ENCODE measurements at regions not wholly inside any gene's neighbourhood (a gene's known extent, or its start where the extent isn't known, plus 50 kb on each side); places are given as distances from the start of the nearest gene placed in this dataset.
A peak's percentile ranks its signal among the peaks of the same experiment; 100 is the strongest.

- DNase-seq (ENCODE audit: low read depth) = no peak
Observed at GRCh38 chr9:86836266-86836665, 111.0 kb downstream of the GAS1 start.

DNA sequence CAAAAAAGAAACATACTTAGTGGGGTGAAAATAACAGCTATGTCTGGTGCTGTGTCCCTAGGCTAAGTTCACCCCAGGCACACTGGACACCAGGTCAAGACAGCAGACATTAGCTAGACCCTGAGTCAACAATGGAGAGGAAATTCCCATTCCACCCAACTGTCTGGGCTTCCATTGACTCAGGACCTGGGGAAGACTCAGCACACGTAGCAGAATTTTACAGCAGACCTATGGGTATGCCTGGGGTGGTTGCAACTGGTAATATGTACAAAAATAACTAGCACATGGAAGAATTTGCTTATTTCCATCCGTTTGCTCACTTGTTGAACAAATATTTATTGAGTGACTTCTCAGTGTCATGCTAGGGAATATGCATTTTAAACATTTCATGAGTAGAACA lies 117.0 kb downstream of the GAS1 start:
- DNase-seq (ENCODE audit: low read depth) = no peak

GRCh38 chr9:86829496-86830046 lies 117.7 kb downstream of the GAS1 start:
- DNase-seq (ENCODE audit: low read depth) = no peak

- DNase-seq (ENCODE audit: low read depth) = no peak
Observed at GRCh38 chr9:86828631-86829030, 118.7 kb downstream of the GAS1 start.

GRCh38 chr9:86827893-86828292 lies 119.4 kb downstream of the GAS1 start:
- no peak for DNase-seq (ENCODE audit: low read depth)

DNA sequence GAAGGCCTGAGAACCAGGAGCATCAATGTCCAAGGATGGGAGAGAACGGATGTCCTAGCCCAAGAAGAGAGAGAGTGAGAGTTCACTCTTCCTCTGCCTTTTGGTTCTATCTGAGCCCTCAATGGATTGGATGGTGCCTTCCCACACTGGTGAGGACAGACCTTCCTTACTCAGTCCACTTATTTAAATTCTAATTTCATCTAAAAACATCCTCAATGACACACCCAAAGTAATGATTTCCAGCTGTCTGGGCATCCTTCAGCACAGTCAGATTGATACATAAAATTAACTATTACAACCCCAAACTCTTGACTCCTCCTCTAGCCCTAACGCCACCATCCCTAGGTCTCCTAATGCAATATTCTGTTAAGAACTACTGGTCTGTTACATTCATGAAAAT lies 122.0 kb downstream of the GAS1 start:
- no peak for DNase-seq (ENCODE audit: low read depth)

- DNase-seq (ENCODE audit: low read depth) = no peak
Observed at GRCh38 chr9:86822006-86822801, 125.1 kb downstream of the GAS1 start.

- peak; percentile 26 for DNase-seq (ENCODE audit: low read depth)
Observed at GRCh38 chr9:86821006-86821845, 126.1 kb downstream of the GAS1 start.

DNA sequence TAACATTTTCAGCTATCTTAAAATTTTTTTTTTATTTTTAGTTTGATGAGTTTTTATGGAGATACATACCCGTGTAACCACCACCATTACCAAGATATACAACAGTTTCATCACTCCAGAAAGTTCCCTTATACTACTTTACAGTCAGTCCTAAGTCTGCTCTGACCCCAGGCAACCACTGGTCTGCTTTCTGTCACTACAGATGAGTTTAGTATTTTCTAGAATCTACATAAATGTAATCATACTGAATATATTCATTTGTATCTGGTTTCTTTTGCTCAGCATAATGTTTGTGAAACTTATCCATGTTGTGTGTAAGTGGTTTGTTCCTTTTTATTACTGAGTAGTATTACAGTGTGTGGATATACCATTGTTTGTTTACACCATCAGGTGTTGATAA lies 127.8 kb downstream of the GAS1 start:
- DNase-seq (ENCODE audit: low read depth) = no peak

DNA sequence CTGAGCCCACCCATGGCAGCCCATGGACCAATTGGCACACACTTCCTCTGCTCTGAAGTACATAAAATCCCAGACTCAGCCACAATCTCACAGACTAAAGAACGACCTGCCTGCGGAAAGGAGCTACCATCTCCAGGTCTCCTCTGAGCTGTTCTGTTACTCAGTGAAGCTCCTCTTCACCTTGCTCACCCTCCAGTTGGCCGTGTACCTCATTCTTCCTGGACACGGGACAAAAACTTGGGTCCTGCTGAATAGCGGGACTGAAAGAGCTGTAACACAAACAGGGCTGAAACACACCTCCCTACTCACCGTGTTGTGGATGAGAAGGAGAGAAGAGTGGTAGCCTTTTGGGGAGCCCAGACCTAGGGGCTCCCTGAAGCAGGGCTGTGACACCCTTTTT lies 128.7 kb downstream of the GAS1 start:
- DNase-seq (ENCODE audit: low read depth) = no peak

DNA sequence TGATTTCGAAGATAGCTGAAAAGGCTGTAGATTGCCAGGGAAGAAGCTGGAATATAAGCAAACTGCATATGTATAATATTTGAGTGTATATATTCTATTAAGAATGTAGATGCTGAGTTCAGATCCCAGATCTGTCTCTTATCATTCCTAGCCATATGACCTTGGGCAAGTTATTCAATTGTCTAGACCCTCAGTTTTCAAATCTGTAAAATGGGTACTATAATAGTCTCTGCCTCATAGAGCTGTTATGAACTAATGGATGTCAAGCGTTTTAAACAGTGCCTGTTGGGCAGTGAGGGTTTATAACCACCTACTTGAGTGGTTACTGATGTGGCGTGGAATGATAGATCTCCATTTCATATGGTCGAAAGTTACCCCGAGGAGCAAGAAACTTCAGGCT lies 130.4 kb downstream of the GAS1 start:
- no peak for DNase-seq (ENCODE audit: low read depth)

- no peak for DNase-seq (ENCODE audit: low read depth)
Observed at GRCh38 chr9:86816366-86816765, 130.9 kb downstream of the GAS1 start.

DNA sequence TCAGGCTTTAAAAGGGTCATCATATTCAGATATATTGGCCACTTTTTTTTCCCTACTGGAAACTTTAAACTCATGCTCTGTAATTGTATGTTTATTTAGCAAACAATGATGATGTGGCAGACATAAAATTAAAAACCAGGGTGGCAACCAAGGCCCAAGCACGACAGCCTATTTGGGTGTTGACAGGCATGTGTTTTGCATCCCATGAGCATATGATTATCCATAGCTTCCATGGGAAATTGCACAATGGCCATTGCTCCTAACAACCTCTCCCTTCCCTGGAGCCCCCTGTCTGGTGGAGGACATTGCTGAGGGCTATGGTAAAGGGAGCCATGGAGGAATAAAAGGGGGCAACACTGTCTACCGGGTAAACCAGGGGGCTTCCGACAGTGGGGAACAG lies 134.7 kb downstream of the GAS1 start:
- no peak for DNase-seq (ENCODE audit: low read depth)

- no peak for DNase-seq (ENCODE audit: low read depth)
Observed at GRCh38 chr9:86809759-86810367, 137.4 kb downstream of the GAS1 start.

DNA sequence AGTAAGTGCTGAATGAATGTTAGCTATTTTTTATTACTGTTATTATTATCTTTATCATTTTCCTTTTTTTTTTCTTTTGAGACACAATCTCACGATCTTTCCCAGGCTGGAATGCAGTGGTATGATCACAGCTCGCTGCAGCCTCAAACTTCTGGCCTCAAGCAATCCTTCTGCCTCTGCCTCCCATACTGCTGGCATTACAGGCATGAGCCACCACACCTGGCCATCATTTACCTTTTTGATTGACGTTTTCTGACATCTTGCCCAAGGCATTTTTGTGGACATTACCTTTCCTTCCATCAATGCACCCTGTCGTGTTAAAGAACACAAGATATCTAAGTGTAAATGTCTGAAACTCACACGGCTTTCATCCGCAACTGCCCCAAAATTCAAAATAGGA lies 138.2 kb downstream of the GAS1 start:
- no peak for DNase-seq (ENCODE audit: low read depth)

DNA sequence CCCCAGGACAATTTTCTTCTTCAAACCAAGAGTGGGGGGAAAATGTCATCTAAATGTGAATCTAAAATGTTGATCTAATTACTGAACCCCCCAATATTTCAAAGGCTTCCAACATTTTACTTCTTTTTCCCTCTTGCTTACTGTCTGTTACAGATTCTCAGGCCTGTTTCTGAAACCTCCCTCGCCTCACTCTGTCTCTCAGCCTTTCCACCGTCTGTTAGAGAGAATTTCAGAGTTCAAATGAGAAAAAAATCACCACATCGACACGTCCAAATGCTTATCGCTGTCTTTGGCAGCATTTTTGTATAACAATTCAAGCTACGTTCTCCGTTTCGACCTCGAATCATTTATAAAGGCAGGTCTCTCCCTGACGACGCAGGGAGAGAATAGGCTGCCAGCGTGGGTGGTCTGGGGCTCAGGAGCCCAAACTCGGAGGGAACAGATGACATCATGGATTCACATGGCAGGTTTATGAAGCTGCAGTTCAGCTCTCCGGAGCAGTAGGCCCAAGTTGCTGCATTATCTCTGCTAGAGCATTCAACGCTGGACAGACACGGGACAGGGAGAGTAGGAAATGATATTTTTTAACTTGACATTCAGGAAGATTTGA lies 139.8 kb downstream of the GAS1 start:
- no peak for DNase-seq (ENCODE audit: low read depth)

DNA sequence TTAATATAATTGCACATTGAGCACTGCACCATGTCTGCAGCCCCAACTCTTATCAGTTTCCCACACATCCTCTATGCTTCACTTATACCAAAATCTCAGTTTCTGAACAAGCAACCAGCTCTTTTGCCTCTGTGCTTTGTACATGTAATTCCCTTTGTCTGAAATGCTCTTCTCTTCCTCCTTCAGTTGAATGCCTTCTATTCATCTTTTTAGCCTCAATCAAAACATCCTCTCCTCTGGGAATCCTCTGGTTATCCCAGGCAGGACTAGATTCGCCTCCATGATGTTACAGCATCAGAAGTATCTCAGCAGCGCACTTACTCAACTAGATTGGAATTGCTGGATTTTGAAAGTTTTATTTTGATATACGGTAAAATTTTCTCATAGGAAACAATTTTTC lies 143.3 kb downstream of the GAS1 start:
- no peak for DNase-seq (ENCODE audit: low read depth)

- DNase-seq (ENCODE audit: low read depth) = no peak
Observed at GRCh38 chr9:86802900-86803673, 144.2 kb downstream of the GAS1 start.

DNA sequence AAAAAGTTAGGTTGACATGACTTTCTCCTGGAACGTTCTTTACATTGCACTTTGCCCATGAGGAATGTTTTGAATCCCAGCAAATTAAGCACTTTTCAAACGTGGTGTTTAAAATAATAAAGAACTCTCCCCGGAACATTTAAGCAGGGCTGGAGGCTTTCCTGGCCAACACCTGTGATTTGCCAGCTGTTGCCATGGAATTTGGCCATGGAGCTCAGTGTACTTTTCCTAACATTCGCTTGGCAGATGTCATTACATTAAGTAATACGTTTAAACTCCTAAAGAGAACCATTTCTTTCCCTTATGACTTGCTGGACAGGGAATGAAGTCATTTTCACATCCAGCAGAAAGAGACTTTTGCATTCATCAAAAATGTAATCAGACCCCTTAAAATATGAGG lies 146.1 kb downstream of the GAS1 start:
- peak; percentile 42 for DNase-seq (ENCODE audit: low read depth)

GRCh38 chr9:86800681-86801080 lies 146.6 kb downstream of the GAS1 start:
- no peak for DNase-seq (ENCODE audit: low read depth)

DNA sequence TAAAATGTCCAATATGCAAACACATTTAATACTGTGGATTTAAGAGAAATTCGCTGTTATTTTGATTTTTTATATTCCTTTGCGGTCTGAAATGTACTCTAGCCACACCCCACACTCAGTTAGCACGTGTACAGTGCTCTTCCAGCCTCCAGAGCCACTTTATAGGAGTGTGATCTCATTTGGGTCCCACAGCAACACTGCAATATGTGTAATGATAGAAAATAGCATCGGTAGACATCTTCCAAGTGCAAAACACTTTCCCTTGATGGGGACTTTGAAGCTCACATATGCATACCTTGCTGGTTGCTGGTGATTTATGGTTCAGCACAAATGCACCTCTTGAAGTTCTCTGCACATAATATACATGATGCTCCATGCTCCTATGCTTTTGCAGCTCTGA lies 148.3 kb downstream of the GAS1 start:
- no peak for DNase-seq (ENCODE audit: low read depth)

Data from myocyte (in vitro differentiated cells).